Suprapubic skin (tissue), 4 donors: ENCODE measurements at regions not wholly inside any gene's neighbourhood (a gene's known extent, or its start where the extent isn't known, plus 50 kb on each side); places are given as distances from the start of the nearest gene placed in this dataset.

ENCODE experiments used
- EP300 ChIP-seq: sonication (generic); formaldehyde crosslinking; IDR thresholded peaks from one replicate; pipeline ENCODE4 v1.6.1; 2017; ENCODE audit warnings: antibody characterized with exemption
- POLR2AphosphoS5 ChIP-seq, 3 donors: sonication (generic); formaldehyde crosslinking; IDR thresholded peaks; one replicate each; pipeline ENCODE4 v1.6.1; 2017; ENCODE audit warnings: antibody characterized with exemption in 3 of 3

- TF ChIP-seq EP300 (no peak), POLR2AphosphoS5 (IDR thresholded peaks at IDR 0.05) (no peak)
Observed at GRCh38 chr15:59762558-59762957, 73.4 kb upstream of the BNIP2 start.
